Common myeloid progenitor, CD34-positive (primary cell): ENCODE measurements at regions not wholly inside any gene's neighbourhood (a gene's known extent, or its start where the extent isn't known, plus 50 kb on each side); places are given as distances from the start of the nearest gene placed in this dataset.

Experiments used
- CTCF ChIA-PET: fragments of 350-600 bp; sonication (Branson Sonifier 250); formaldehyde crosslinking; loops from one replicate; lab custom pipeline; 2021; ENCODE audit warnings: antibody characterized with exemption; lab: Charles Lee
- POLR2A ChIA-PET: fragments of 350-600 bp; sonication (Branson Sonifier 250); formaldehyde crosslinking; loops from one replicate; lab custom pipeline; 2021; ENCODE audit warnings: antibody characterized with exemption; lab: Charles Lee
- DNase-seq, 3 donors: peaks; one replicate each; pipeline versions ENCODE4 v3.0.0 to v3.0.0-alpha.2; 2013
- H3K27ac ChIP-seq, 2 experiments: 1 replicate in 1 of 2; 2 replicates in 1 of 2; pipeline ENCODE4 v1.7.0; 2013; ENCODE audit warnings: inconsistent platforms in 2 of 2, low read length in 2 of 2, mild to moderate bottlenecking in 2 of 2, low read depth in 1 of 2, moderate library complexity in 1 of 2; ENCODE audit not compliant: severe bottlenecking in 2 of 2, insufficient read depth in 1 of 2, poor library complexity in 1 of 2
- H3K27me3 ChIP-seq, 5 experiments: replicated peaks in 2 of 5; 1 replicate in 3 of 5; 2 replicates in 2 of 5; pipeline versions ENCODE4 v1.6.1 to v1.7.0; 2013; ENCODE audit warnings: low read length in 4 of 5, mild to moderate bottlenecking in 2 of 5, moderate library complexity in 2 of 5, inconsistent platforms in 1 of 5; ENCODE audit not compliant: insufficient read depth in 5 of 5, control insufficient read depth in 4 of 5
- H3K36me3 ChIP-seq, 4 experiments: 1 replicate in 2 of 4; 2 replicates in 2 of 4; pipeline versions ENCODE4 v1.6.1 to v1.7.0; 2013; ENCODE audit warnings: low read length in 3 of 4, control low read depth in 1 of 4, mild to moderate bottlenecking in 1 of 4; ENCODE audit not compliant: control insufficient read depth in 4 of 4, insufficient read depth in 4 of 4
- H3K4me1 ChIP-seq, 4 experiments: 1 replicate in 3 of 4; 2 replicates in 1 of 4; pipeline versions ENCODE4 v1.6.1 to v1.7.1; 2013; ENCODE audit warnings: low read length in 3 of 4, mild to moderate bottlenecking in 3 of 4, control low read depth in 1 of 4, inconsistent platforms in 1 of 4, moderate library complexity in 1 of 4; ENCODE audit not compliant: control insufficient read depth in 4 of 4, insufficient read depth in 4 of 4; ENCODE audit errors: control extremely low read depth in 1 of 4
- H3K4me3 ChIP-seq, 7 experiments: 1 replicate in 4 of 7; 2 replicates in 3 of 7; pipeline versions ENCODE4 v1.5.1 to v1.7.0; 2013; ENCODE audit warnings: mild to moderate bottlenecking in 7 of 7, low read length in 6 of 7, moderate library complexity in 6 of 7, inconsistent platforms in 2 of 7, low read depth in 2 of 7, control low read depth in 1 of 7; ENCODE audit not compliant: insufficient read depth in 4 of 7, control insufficient read depth in 1 of 7; ENCODE audit errors: extremely low read depth in 1 of 7
- H3K9me3 ChIP-seq, 5 experiments: 1 replicate in 4 of 5; 2 replicates in 1 of 5; pipeline versions ENCODE4 v1.6.1 to v1.7.1; 2013; ENCODE audit warnings: low read length in 4 of 5, mild to moderate bottlenecking in 2 of 5, inconsistent platforms in 1 of 5, low read depth in 1 of 5, moderate library complexity in 1 of 5; ENCODE audit not compliant: control insufficient read depth in 4 of 5, insufficient read depth in 2 of 5; ENCODE audit errors: control extremely low read depth in 1 of 5
- WGBS: methylation state at CpG from one replicate; pipeline ENCODE4 v1.1.5; 2013; ENCODE audit not compliant: insufficient coverage; 5-methylcytosine and 5-hydroxymethylcytosine counted together

DNA sequence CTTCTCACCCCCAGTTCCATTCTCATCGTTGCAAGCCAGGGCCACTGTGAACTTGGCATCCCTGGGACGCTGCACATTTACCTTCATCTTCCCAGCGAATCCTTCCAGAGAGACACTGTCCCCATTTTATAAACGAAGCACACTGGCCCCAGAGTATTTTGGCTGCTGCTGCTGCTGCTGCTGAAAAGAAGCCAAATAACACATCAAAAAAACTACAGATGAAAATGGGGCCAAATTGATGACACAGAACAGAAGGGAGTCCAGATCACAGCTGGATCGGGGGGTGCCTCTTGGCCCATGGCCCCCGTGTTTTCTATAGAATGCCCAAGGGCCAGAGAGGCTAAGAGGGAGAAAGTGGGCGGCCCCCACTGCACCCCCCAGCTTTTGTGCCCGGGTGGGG is 221.0 kb upstream of the IGF1R start:
- ChIA-PET CTCF (interaction anchor here (0.7 to 4.3 kb wide), 9 partner anchors 9 to 135 kb away, joined by 3 to 24 read pairs (median 6); no protein-coding TSS in a partner anchor), POLR2A (no interaction called here)
- H3K36me3 ChIP-seq: no peaks in the 10 kb centered on the region
- no peak overlapping the region for H3K4me3 ChIP-seq
- H3K9me3 ChIP-seq: no peaks in the 10 kb centered on the region
- peaks cover 0 to 9% (median 7%) of the 10 kb centered on the region in 4 experiments for H3K4me1 ChIP-seq
- WGBS: 84% methylated on average over 5 of the region's 8 CpGs
- peaks cover 0 to 66% (median 23%) of the 10 kb centered on the region in 5 experiments for H3K27me3 ChIP-seq
- H3K27ac ChIP-seq: no peak overlapping the region
- DNase-seq: no peak

DNA sequence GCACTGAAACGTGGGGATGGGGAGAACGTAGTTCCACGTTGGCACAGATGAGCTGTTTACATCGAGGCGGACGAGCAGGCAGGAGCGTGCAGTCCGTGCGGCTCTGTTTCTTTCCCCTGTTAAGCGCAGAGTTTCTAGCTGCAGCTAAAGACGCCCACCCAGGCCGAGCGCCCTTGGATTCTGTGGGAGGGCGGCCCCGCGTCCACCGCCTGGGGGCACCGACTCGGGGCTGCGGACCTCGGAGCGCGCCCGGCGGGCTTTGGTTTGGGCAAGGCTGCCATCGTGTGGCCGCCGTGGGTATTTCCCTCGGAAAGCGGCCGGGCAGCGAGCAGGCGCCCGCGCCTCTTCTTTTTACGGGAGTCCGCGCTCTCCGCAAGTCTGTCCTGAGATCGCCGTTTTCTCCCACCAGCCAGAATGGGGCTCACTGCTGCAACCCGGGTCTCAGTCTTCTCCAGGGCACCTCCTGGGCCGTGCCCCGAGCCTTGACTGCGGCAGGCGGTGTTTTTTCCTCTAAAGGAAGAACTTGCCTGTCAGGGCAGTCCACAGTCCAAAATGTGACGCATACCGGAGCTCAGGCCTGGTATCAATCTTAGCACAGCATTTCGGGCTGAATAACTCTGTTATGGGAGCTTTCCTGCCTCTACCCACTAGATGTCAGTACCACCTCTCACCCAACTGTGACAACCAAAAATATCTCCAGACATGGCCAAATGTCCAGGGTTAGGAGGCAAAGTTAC is 219.9 kb upstream of the IGF1R start:
- H3K9me3 ChIP-seq: peaks cover 0 to 3% (median 2%) of the 10 kb centered on the region in 5 experiments
- no peak overlapping the region for H3K27ac ChIP-seq
- WGBS: 1% methylated on average over 44 of the region's 49 CpGs
- no peaks in the 10 kb centered on the region for H3K36me3 ChIP-seq
- DNase-seq: peak; percentile 69 to 81 (median 77)
- H3K4me1 ChIP-seq: peaks cover 0 to 9% (median 7%) of the 10 kb centered on the region in 4 experiments
- CTCF ChIA-PET: interaction anchor here (0.7 to 4.3 kb wide), 12 partner anchors 8 to 517 kb away, joined by 3 to 24 read pairs (median 4); no protein-coding TSS in a partner anchor
- POLR2A ChIA-PET: no interaction called here
- H3K4me3 ChIP-seq: peak overlapping the region in 6 of 7 experiments; percentile 16 to 76 (median 51)
- H3K27me3 ChIP-seq: peaks cover 0 to 57% (median 16%) of the 10 kb centered on the region in 5 experiments

DNA sequence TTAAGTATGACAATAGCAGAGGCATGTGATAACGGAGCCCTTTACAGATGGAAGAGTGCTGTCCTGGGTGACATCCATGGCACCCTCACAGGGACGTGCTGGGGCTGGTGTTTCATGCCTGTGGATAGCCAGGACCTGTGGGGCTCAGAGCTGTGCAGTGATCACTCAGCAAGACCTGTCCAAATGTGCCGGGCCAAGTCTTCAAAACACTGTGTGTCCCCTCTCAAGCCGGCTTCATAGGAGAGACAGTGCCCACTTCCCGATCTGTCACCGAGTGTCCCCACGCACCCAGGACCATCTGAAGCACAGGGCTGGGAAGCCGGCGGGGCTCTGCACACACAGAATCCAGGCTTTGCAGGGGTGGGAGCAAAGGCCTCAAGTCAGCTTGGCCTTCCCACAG is 217.2 kb upstream of the IGF1R start:
- H3K27ac ChIP-seq: no peak overlapping the region
- no peak overlapping the region for H3K4me3 ChIP-seq
- no peak for DNase-seq
- peaks cover 0 to 9% (median 7%) of the 10 kb centered on the region in 4 experiments for H3K4me1 ChIP-seq
- ChIA-PET CTCF (interaction anchor here (1.0 kb wide), 1 partner anchor 9 kb away, joined by 3 read pairs; no protein-coding TSS in a partner anchor), POLR2A (no interaction called here)
- WGBS: 97% methylated on average over 9 of the region's 9 CpGs
- peaks cover 0 to 3% (median 2%) of the 10 kb centered on the region in 5 experiments for H3K9me3 ChIP-seq
- peaks cover 0 to 36% (median 7%) of the 10 kb centered on the region in 5 experiments for H3K27me3 ChIP-seq
- H3K36me3 ChIP-seq: no peaks in the 10 kb centered on the region

DNA sequence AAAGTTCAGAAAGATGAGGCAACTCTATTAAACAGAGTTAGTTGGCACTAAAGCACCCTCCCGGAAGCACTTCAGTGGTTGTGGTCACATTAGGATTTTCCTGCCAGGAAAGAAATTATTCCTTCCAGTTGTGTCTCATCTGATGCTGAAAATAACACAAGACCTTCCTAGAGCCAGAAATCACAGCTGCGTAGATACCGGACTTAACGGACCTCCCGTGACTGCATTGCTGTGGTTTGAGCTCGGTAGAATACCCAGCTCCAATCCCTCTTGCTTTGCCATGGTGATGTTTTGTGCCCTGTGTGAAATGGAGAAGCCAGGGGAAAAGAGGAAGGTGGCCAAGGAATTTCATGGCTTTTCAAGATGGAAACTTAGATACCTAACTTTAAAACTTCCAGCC is 215.0 kb upstream of the IGF1R start:
- WGBS: 98% methylated on average over 6 of the region's 6 CpGs
- Histone ChIP-seq H3K4me1 (peaks cover 0 to 5% (median 4%) of the 10 kb centered on the region in 4 experiments), H3K4me3 (no peak overlapping the region), H3K27ac (no peak overlapping the region), H3K27me3 (peaks cover 0 to 16% (median 3%) of the 10 kb centered on the region in 5 experiments), H3K9me3 (peaks cover 0 to 3% (median 2%) of the 10 kb centered on the region in 5 experiments), H3K36me3 (no peaks in the 10 kb centered on the region)
- no peak for DNase-seq
- ChIA-PET CTCF (interaction anchor here (0.6 kb wide), 1 partner anchor 80 kb away, joined by 3 read pairs; no protein-coding TSS in a partner anchor), POLR2A (no interaction called here)

DNA sequence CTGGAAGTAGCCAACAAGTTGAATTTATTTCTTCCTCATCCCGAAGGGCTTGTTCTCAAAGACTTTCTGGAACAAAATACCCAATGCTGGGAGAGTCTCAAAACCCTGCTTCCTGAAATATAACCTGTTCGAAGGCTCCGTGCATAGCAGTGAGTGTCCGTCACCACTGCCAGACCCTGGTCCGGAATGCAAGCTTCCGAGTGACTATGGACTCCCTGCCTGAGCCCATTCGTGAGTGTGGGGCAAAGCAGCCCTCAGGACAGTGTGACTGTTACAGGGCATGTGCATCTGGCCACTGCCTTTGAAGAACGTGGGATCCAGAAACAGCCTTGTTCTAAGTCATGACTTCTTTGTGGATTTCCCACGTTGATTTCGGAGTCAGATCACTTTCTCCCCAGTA is 214.5 kb upstream of the IGF1R start:
- 87% methylated on average over 8 of the region's 10 CpGs for whole genome bisulfite sequencing
- H3K9me3 ChIP-seq: peaks cover 0 to 3% (median 2%) of the 10 kb centered on the region in 5 experiments
- no peak overlapping the region for H3K4me3 ChIP-seq
- H3K4me1 ChIP-seq: peaks cover 0 to under 1% (median 0%) of the 10 kb centered on the region in 4 experiments
- DNase-seq: no peak
- H3K27ac ChIP-seq: no peak overlapping the region
- ChIA-PET CTCF (no interaction called here), POLR2A (no interaction called here)
- peaks cover 0 to 13% (median 3%) of the 10 kb centered on the region in 5 experiments for H3K27me3 ChIP-seq
- H3K36me3 ChIP-seq: no peaks in the 10 kb centered on the region

DNA sequence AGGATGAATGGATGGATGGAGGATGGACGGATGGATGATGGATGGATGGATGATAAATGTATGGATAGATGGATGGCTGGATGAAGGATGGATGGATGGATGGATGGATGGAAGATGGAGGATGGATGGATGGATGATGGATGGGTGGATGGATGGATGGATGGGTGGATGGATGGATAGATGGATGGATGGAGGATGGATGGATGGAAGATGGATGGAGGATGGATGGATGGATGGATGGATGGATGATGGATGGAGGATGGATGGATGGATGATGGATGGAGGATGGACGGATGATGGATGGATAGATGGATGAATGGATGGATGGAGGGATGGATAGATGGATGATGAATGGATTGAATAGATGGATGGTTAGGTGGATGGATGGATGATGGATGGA is 210.6 kb upstream of the IGF1R start:
- no peaks in the 10 kb centered on the region for H3K9me3 ChIP-seq
- no peak overlapping the region for H3K27ac ChIP-seq
- H3K4me1 ChIP-seq: peaks cover 0 to 3% (median 1%) of the 10 kb centered on the region in 4 experiments
- CTCF ChIA-PET: no interaction called here
- H3K27me3 ChIP-seq: no peaks in the 10 kb centered on the region
- H3K36me3 ChIP-seq: no peaks in the 10 kb centered on the region
- POLR2A ChIA-PET: no interaction called here
- no peak overlapping the region for H3K4me3 ChIP-seq
- WGBS: 93% methylated on average over 2 of the region's 2 CpGs
- no peak for DNase-seq

DNA sequence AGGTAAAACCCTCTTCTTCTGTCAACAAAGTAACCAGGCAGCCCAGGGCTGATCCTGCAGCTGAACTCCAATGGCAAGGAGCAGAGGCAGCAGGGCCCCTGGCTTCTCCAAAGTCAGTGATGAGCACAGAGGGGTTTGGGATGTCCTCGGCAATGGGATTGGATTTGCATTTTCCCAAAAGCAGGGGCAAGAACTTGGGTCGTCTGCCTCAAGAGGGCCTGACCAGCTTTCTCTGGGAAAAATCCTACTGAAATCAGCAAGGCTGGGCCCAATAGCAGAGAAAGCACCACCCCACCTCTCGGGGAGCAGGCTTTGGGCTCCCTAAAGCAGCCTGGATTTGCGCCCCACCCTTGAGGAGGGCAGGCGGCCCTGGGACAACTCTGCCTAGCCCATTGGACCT is 210.0 kb upstream of the IGF1R start:
- Histone ChIP-seq H3K27ac (no peak overlapping the region), H3K27me3 (no peaks in the 10 kb centered on the region), H3K36me3 (no peaks in the 10 kb centered on the region), H3K9me3 (no peaks in the 10 kb centered on the region), H3K4me3 (no peak overlapping the region), H3K4me1 (peaks cover 0 to 7% (median 3%) of the 10 kb centered on the region in 4 experiments)
- ChIA-PET POLR2A (no interaction called here), CTCF (no interaction called here)
- DNase-seq: no peak
- 98% methylated on average over 5 of the region's 5 CpGs for WGBS
